ENCODE measurements at regions not wholly inside any gene's neighbourhood (a gene's known extent, or its start where the extent isn't known, plus 50 kb on each side); places are given as distances from the start of the nearest gene placed in this dataset.

- DNase-seq (ENCODE audit: low read depth in 2 of 2) = no peak
These were observed 350.6 kb downstream of the LIG4 start for GRCh38 chr13:107864543-107865317.

- DNase-seq (ENCODE audit: low read depth in 2 of 2) = no peak
These were observed 355.1 kb downstream of the LIG4 start for GRCh38 chr13:107860284-107860683.

- no peak for DNase-seq (ENCODE audit: low read depth in 2 of 2)
These were observed 360.5 kb downstream of the LIG4 start for GRCh38 chr13:107854880-107855279.

- no peak for DNase-seq (ENCODE audit: low read depth in 2 of 2)
These were observed 363.3 kb downstream of the LIG4 start for GRCh38 chr13:107852072-107852471.

- no peak for DNase-seq (ENCODE audit: low read depth in 2 of 2)
These were observed 363.7 kb downstream of the LIG4 start for GRCh38 chr13:107851670-107852069.

- no peak for DNase-seq (ENCODE audit: low read depth in 2 of 2)
These were observed 367.9 kb downstream of the LIG4 start for GRCh38 chr13:107847406-107847805.

- no peak for DNase-seq (ENCODE audit: low read depth in 2 of 2)
These were observed 368.7 kb downstream of the LIG4 start for GRCh38 chr13:107846642-107847041.

GRCh38 chr13:107845911-107846310, 369.4 kb downstream of the LIG4 start:
- DNase-seq (ENCODE audit: low read depth in 2 of 2) = no peak

GRCh38 chr13:107843681-107844080, 371.7 kb downstream of the LIG4 start:
- no peak for DNase-seq (ENCODE audit: low read depth in 2 of 2)

GRCh38 chr13:107843281-107843680, 372.1 kb downstream of the LIG4 start:
- no peak for DNase-seq (ENCODE audit: low read depth in 2 of 2)

GRCh38 chr13:107842562-107843180, 372.7 kb downstream of the LIG4 start:
- DNase-seq (ENCODE audit: low read depth in 2 of 2) = no peak

GRCh38 chr13:107838588-107839161, 376.7 kb downstream of the LIG4 start:
- DNase-seq (ENCODE audit: low read depth in 2 of 2) = no peak

GRCh38 chr13:107836685-107837084, 378.7 kb downstream of the LIG4 start:
- no peak for DNase-seq (ENCODE audit: low read depth in 2 of 2)

- DNase-seq (ENCODE audit: low read depth in 2 of 2) = no peak
These were observed 379.9 kb downstream of the LIG4 start for GRCh38 chr13:107835339-107836018.

- DNase-seq (ENCODE audit: low read depth in 2 of 2) = no peak
These were observed 380.6 kb downstream of the LIG4 start for GRCh38 chr13:107834717-107835116.

- DNase-seq (ENCODE audit: low read depth in 2 of 2) = no peak
These were observed 381.1 kb downstream of the LIG4 start for GRCh38 chr13:107834281-107834680.

- no peak for DNase-seq (ENCODE audit: low read depth in 2 of 2)
These were observed 382.7 kb downstream of the LIG4 start for GRCh38 chr13:107832500-107833100.

- DNase-seq (ENCODE audit: low read depth in 2 of 2) = no peak
These were observed 384.5 kb downstream of the LIG4 start for GRCh38 chr13:107830804-107831203.

- no peak for DNase-seq (ENCODE audit: low read depth in 2 of 2)
These were observed 387.3 kb downstream of the LIG4 start for GRCh38 chr13:107827840-107828549.

GRCh38 chr13:107824635-107825034, 390.7 kb downstream of the LIG4 start:
- no peak for DNase-seq (ENCODE audit: low read depth in 2 of 2)

- DNase-seq (ENCODE audit: low read depth in 2 of 2) = no peak
These were observed 393.3 kb downstream of the LIG4 start for GRCh38 chr13:107822006-107822405.

Measured in stimulated activated CD8-positive, alpha-beta memory T cell treated with anti-CD3 and anti-CD28 coated beads, Interleukin-7, amount 100 ng/mL, for 4 hours (primary cell).